ENCODE measurements at regions not wholly inside any gene's neighbourhood (a gene's known extent, or its start where the extent isn't known, plus 50 kb on each side); places are given as distances from the start of the nearest gene placed in this dataset.
"Not testable (repeated sequence)": the region's sequence is repeated elsewhere in the genome, so short reads cannot be mapped to it uniquely, and the experiment has no call there.

DNA sequence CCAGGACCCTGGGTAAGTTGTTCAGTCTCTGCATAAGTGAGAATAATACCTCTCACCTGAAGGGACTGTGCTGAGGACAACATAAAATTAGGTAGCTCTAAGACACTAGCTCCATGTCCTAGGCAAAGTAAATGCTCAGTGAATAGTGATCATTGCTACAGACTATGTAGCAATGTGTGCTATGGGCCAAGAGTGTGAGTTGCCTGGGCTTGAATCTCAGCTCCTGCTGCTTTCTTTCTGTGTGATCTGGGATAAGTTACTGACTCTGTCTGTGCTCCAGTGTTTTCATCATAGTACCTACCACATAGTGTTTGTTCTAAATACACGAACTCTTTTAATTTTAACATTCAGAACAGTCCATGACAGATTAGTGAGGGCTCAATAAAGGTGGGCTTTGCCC is 81.1 kb upstream of the MFGE8 start:
- TF ChIP-seq, protein P1, sequence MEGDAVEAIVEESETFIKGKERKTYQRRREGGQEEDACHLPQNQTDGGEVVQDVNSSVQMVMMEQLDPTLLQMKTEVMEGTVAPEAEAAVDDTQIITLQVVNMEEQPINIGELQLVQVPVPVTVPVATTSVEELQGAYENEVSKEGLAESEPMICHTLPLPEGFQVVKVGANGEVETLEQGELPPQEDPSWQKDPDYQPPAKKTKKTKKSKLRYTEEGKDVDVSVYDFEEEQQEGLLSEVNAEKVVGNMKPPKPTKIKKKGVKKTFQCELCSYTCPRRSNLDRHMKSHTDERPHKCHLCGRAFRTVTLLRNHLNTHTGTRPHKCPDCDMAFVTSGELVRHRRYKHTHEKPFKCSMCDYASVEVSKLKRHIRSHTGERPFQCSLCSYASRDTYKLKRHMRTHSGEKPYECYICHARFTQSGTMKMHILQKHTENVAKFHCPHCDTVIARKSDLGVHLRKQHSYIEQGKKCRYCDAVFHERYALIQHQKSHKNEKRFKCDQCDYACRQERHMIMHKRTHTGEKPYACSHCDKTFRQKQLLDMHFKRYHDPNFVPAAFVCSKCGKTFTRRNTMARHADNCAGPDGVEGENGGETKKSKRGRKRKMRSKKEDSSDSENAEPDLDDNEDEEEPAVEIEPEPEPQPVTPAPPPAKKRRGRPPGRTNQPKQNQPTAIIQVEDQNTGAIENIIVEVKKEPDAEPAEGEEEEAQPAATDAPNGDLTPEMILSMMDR (IDR thresholded peaks at IDR 0.05; ENCODE audit: low read length, missing control alignments) = no peak
- peak; percentile 17 for DNase-seq (ENCODE audit: low read depth)
- no peak overlapping the region for H3K4me3 ChIP-seq (replicated peaks; ENCODE audit: low read depth, low read length)

DNA sequence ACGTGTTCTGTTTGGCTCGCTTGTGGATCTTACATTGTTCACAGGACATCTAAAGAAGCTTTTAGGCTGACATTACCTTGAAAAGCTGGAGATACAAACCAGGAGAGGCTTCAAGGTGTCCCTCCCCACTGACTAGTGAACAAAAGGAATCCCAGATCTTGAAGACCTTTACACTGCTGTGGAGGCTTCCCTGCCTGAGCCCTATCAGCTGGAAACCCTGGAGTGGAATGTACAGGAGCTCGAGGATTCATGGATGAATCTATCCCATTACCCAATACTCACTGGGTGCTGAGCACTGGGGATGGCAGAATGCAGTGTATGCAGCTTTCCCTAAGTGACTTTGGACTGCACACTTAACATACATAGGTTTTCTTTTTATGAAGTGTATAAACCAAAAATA is 82.3 kb upstream of the MFGE8 start:
- peak; percentile 32 for DNase-seq (ENCODE audit: low read depth)
- no peak overlapping the region for H3K4me3 ChIP-seq (replicated peaks; ENCODE audit: low read depth, low read length)
- TF ChIP-seq, protein P1 (IDR thresholded peaks at IDR 0.05; ENCODE audit: low read length, missing control alignments) = no peak

DNA sequence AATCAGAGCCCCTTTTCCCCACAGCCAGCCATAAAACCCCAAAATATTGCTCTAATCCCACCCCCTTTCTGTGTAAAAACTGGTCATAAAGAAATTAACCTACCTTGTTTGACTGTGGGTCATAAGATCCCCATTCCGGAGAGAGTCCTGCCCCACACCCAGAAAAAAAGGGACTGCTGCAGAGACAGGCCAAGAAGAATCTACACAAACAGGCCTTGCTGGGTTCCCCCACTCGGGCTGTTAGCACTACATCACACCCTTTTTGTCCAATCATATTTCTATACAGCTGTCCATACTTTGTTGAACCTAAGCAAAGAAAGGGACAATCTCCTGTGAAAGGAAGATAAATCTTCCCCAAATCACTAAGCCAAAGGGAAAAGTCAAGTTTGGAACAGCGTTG is 84.4 kb upstream of the MFGE8 start:
- no peak overlapping the region for H3K4me3 ChIP-seq (replicated peaks; ENCODE audit: low read depth, low read length)
- TF ChIP-seq, protein P1 (IDR thresholded peaks at IDR 0.05; ENCODE audit: low read length, missing control alignments) = no peak
- DNase-seq (ENCODE audit: low read depth) = no peak

DNA sequence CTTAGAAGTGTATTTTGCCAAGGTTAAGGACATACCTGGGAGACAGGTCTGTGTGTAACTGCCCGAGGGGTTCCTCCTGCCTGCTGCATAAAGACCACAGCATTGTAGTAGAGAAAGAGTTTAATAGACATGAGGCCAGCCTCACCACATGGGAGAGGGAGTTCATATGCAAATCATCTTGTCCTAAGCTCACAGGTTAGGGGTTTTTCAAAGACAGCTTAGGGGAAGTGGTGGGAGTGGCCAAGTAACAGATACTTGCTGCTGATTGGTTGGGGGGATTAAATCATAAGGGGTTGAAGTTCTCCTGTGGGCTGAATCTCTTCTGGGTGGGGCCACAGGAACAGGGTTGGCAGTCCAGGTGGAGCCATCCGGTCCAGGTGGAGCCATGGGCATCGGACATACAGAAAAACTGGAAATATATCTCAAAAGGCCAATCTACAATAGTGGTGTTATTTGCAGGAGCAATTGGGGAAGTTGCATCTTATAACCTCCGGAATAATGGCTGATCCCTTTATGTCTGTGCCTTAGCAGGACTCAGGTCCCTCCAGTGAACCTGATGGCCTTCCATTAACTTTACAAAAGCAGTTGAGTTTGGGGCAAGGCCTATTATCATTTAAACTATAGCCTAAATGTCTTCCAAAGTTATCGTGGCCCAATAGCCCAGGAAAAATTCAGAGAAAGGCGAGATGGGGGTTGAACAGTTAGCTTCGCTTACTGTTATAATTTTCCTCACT is 86.0 kb upstream of the MFGE8 start:
- no peak for DNase-seq (ENCODE audit: low read depth)
- H3K4me3 ChIP-seq (replicated peaks; ENCODE audit: low read depth, low read length) = no peak overlapping the region
- TF ChIP-seq, protein P1 (IDR thresholded peaks at IDR 0.05; ENCODE audit: low read length, missing control alignments) = no peak

DNA sequence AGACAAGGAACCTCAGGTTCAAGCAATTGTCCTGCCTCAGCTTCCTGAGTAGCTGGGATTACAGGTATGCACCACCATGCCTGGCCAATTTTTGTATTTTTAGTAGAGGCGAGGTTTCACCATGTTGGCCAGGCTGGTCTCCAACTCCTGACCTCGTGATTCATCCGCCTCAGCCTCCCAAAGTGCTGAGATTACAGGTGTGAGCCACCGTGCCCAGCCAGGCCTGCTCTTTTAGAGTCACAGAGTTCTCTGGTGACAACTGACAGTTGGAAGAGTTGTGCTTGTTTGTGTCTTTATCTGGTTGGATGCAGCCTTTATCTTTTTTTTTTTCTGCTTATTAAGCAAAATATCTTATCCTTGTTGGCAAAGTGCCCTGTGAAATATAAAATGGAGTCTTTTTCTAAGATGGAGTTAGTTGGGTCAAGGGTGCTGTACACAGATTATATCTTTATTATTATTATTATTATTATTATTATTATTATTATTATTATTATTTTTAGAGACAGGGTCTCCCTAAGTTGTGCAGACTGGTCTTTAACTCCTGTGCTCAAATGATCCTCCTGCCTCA is 86.5 kb upstream of the ABHD2 start:
- H3K4me3 ChIP-seq (replicated peaks; ENCODE audit: low read depth, low read length); DNase-seq (ENCODE audit: low read depth): not testable (repeated sequence)

DNA sequence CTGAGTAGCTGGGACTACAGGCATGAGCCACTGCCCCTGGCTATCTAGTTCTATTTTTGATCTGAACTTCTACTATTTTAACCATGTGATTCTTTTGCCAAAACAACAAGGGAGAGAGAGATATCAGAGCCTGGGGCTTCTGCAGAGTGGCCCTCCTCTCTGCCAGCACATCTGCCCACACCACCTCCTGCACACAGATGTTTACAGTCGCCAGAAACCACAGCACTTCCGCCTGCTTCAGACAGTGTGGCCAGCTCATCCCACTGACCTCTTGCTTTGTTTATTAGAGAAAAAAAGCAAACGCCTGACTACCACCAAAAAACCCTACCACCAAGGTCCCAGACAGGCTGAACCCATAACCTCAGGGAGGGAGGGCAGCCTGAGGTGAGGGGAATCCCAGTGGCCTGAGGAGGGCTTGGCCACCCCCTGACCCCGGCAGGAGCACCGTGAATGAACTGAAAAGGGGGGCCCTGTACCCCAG is 85.9 kb upstream of the ABHD2 start:
- peak; percentile 67 for DNase-seq (ENCODE audit: low read depth)
- H3K4me3 ChIP-seq (replicated peaks; ENCODE audit: low read depth, low read length) = no peak overlapping the region
- TF ChIP-seq, protein P1 (IDR thresholded peaks at IDR 0.05; ENCODE audit: low read length, missing control alignments) = no peak

DNA sequence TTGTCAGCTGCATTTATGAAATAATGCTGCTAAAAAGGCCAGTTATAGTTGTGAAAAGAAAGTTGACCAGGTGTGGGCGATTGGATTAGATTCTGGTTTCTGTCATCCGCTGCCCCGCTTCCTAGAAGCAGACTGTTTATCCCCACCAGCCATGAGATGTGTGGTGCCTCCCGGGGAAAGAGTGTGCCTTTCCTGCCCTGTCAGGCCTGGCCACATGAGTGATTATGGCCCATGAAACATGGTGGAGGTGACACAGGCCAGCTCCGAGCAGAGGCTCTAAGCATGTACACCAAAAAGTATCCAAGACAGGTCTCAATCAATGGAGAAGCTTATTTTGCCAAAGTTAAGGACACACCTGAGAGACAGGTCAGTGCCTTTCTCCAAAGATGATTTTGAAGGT is 85.4 kb upstream of the ABHD2 start:
- no peak overlapping the region for H3K4me3 ChIP-seq (replicated peaks; ENCODE audit: low read depth, low read length)
- TF ChIP-seq, protein P1 (IDR thresholded peaks at IDR 0.05; ENCODE audit: low read length, missing control alignments) = no peak
- no peak for DNase-seq (ENCODE audit: low read depth)

Data from fibroblast of pulmonary artery (primary cell).